Brain microvascular endothelial cell (primary cell): ENCODE measurements at regions not wholly inside any gene's neighbourhood (a gene's known extent, or its start where the extent isn't known, plus 50 kb on each side); places are given as distances from the start of the nearest gene placed in this dataset.

Experiments used
- DNase-seq: peaks from one replicate; pipeline ENCODE4 v3.0.0-alpha.2; 2020
- H3K27ac ChIP-seq: fragments of 250-450 bp; sonication (Bioruptor Pico); 2 replicates; pipeline ENCODE4 v1.5.1; 2020; ENCODE audit warnings: mild to moderate bottlenecking, moderate library complexity
- H3K27me3 ChIP-seq: fragments of 250-450 bp; sonication (Bioruptor Pico); replicated peaks from 2 replicates; pipeline ENCODE4 v1.5.1; 2020; ENCODE audit warnings: mild to moderate bottlenecking
- H3K36me3 ChIP-seq: fragments of 250-450 bp; sonication (Bioruptor Pico); replicated peaks from 2 replicates; pipeline ENCODE4 v1.5.1; 2020; ENCODE audit warnings: mild to moderate bottlenecking
- H3K4me3 ChIP-seq: 2 replicates; pipeline ENCODE4 v1.5.1; 2011; ENCODE audit warnings: low read depth, mild to moderate bottlenecking, control low read depth, low read length, moderate library complexity
- in situ Hi-C: cut with HindIII; loops from 2 replicates; pipeline ENCODE4 v1.10.0; 2017; ENCODE audit warnings: low sequenced_read_pairs, low pct_ligation_motif_present
- TF ChIP-seq, protein P1 (sequence below): IDR thresholded peaks from 2 replicates; pipeline ENCODE4 v1.5.1; 2011; ENCODE audit warnings: low read depth, mild to moderate bottlenecking, moderate library complexity, low read length, control low read depth, inconsistent platforms; ENCODE audit errors: missing control alignments

DNA sequence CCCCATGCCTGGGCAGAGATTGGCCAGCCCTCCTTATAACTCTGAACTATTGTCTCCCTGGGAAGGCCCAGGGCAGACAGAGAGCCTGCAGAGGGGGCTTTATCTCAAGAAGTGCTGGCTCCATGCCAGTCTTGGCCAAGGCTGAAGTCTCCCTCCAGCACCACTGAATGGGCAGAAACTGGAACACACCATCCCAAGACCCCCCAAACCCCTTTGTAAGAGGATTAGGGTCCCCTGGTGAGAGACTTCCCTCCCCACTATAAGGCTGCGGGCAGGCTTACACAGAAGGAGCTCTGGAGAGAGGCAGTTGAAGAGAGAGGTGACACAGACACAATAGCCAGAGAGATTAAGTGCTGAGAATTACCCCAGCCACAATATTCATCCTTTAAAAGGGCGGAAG, 97.2 kb downstream of the NAV1 start:
- Histone ChIP-seq H3K27ac (peak overlapping the region; percentile 79), H3K4me3 (no peak overlapping the region), H3K36me3 (peaks cover 8% of the 10 kb centered on the region), H3K27me3 (no peaks in the 10 kb centered on the region)
- in situ Hi-C loops: no loop called here
- DNase-seq: no peak
- TF ChIP-seq, protein P1, sequence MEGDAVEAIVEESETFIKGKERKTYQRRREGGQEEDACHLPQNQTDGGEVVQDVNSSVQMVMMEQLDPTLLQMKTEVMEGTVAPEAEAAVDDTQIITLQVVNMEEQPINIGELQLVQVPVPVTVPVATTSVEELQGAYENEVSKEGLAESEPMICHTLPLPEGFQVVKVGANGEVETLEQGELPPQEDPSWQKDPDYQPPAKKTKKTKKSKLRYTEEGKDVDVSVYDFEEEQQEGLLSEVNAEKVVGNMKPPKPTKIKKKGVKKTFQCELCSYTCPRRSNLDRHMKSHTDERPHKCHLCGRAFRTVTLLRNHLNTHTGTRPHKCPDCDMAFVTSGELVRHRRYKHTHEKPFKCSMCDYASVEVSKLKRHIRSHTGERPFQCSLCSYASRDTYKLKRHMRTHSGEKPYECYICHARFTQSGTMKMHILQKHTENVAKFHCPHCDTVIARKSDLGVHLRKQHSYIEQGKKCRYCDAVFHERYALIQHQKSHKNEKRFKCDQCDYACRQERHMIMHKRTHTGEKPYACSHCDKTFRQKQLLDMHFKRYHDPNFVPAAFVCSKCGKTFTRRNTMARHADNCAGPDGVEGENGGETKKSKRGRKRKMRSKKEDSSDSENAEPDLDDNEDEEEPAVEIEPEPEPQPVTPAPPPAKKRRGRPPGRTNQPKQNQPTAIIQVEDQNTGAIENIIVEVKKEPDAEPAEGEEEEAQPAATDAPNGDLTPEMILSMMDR: no peak

DNA sequence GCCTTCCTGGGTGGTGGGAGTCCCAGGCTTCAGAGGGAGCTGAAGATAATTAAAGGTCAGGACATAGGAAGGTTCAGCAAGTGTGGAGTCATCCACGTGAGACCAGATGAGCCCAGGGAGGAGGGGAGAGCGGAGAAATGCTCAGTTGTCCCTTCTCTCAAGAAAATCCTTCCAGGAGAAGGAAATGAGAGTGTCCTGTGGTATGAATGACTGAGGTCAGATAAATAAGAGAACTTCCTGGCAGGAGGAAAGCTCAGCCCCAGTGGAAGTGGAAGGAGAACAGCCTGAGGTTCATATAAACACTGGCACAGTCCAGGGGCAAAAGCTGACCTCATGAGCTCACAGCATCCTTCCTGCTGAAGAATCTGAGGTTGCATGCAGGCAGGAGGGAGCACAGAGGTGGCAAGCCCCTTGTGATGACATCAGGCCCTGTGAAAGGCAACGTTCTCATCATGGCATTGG, 97.6 kb downstream of the NAV1 start:
- H3K4me3 ChIP-seq: no peak overlapping the region
- peaks cover 5% of the 10 kb centered on the region for H3K36me3 ChIP-seq
- in situ Hi-C loops: no loop called here
- peak overlapping the region; percentile 79 for H3K27ac ChIP-seq
- H3K27me3 ChIP-seq: no peaks in the 10 kb centered on the region
- DNase-seq: peak; percentile 91
- TF ChIP-seq, protein P1: no peak

DNA sequence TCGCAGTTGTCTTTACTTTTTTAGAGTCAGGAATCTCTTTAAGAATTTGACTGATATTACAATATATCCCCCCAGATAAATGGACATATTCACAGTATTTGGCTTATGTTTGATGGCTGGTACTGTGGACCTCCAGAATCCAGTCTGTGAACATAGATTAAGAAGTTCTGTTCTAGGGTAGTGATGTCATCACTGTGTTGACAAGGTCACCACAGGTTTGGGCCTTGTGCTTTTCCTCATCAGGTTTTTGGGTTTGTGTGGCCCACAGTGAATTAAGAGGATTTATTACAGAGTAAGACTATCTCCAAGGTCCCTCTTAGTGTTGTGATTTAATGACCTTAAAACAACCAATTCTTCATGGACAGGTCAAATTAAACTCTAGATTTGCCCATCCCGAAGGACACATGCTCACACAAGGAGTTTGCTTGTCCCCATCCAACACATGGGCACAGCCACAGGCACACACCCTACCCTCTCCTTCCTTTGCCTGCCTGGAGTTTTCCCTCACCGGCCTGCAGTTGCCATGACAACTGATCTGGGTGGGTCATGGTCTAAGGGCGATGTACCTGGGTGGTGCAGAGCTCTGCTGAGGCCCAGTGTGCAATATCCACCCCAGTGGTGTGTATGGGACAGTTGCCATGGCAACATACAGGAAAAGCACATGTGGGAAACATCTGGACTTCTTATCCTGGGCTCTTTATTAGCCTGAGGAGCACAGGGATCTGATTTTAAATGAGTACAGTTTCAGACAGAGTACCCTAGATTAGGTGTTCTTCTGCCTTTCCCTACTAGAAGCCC, 98.6 kb downstream of the NAV1 start:
- in situ Hi-C loops: no loop called here
- peak overlapping the region; percentile 79 for H3K27ac ChIP-seq
- H3K27me3 ChIP-seq: no peaks in the 10 kb centered on the region
- TF ChIP-seq, protein P1: no peak
- DNase-seq: no peak
- peaks cover 5% of the 10 kb centered on the region for H3K36me3 ChIP-seq
- H3K4me3 ChIP-seq: no peak overlapping the region

DNA sequence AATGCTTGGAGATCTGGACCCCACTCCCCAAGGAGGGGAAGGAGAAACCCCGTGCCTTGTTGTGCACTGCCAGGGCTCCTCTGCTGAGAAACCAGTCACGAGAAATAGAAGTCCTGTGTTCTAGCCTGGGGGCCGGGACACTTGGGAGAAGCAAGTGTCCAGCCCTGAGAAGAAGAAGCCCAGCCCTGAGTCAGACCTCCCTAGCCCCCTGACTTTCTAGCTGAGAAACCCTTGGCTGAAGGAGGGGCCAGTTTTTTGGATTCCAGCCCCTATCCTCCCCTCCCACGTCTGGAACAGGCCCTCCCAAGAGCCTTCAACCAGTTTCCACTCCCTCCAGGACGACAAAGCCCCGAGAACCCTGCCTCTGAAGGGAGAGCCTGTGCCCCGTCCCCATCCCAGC, 100.5 kb downstream of the NAV1 start:
- DNase-seq: no peak
- TF ChIP-seq, protein P1: no peak
- H3K36me3 ChIP-seq: peaks cover 10% of the 10 kb centered on the region
- in situ Hi-C loops: no loop called here
- no peaks in the 10 kb centered on the region for H3K27me3 ChIP-seq
- H3K27ac ChIP-seq: peak overlapping the region; percentile 13
- no peak overlapping the region for H3K4me3 ChIP-seq

DNA sequence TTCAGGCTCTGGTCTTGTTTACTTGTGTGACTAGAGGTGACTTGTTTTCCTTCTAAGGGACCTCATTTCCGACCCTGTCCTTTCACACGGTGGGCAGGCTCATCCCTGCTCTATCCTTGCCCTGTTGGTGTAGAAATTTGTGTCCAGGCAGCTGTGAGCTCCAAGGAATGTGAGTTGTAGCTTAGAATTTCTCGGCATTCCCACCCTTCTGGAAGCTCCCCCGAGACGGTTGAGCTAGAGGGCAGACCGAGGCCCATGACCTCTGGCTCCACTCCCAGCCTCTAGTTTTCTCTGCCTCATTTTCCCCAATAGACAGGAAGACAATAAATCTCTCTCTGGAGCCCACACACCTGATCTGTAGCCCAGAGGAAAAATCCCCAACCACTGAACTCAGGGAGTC, 100.9 kb downstream of the NAV1 start:
- H3K27ac ChIP-seq: peak overlapping the region; percentile 13
- no peaks in the 10 kb centered on the region for H3K27me3 ChIP-seq
- in situ Hi-C loops: no loop called here
- H3K4me3 ChIP-seq: no peak overlapping the region
- DNase-seq: no peak
- H3K36me3 ChIP-seq: peaks cover 14% of the 10 kb centered on the region
- TF ChIP-seq, protein P1: no peak

DNA sequence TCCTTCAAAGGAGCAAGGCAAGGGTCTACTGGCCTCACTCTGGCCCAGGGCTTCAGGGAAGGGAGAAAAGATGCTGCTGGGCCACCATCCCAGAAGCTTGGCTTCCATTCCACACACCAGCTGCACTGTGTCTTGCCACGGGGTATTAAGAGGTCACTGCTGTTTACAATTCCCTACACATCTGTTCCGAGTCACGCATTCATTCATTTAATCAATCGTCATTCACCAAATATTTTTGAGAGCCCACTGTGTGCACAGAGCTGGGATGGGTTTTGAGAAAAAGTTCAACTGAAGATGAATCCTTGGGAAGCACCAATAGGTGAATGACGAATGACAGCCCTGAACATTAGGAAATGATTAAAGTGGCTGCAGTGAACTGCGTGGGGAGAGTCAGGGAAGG, 101.7 kb downstream of the NAV1 start:
- no peak overlapping the region for H3K27ac ChIP-seq
- TF ChIP-seq, protein P1: no peak
- in situ Hi-C loops: no loop called here
- no peak for DNase-seq
- no peak overlapping the region for H3K4me3 ChIP-seq
- H3K27me3 ChIP-seq: no peaks in the 10 kb centered on the region
- peaks cover 15% of the 10 kb centered on the region for H3K36me3 ChIP-seq
